HepG2 (cell line): ENCODE measurements at regions not wholly inside any gene's neighbourhood (a gene's known extent, or its start where the extent isn't known, plus 50 kb on each side); places are given as distances from the start of the nearest gene placed in this dataset.

ENCODE experiments used
- ATAC-seq: fragments of 200-7000 bp; cut with Tn5 transposase; 3 replicates; pipeline ENCODE4 v1.9.1; 2020; ENCODE audit warnings: mild to moderate bottlenecking, moderate library complexity
- BruUV-seq: library from RNA; stranded (reverse); fragments of 400-500 nt; replicated peaks from 2 replicates; lab custom pipeline; 2021; lab: Mats Ljungman, UMichigan
- CTCF ChIA-PET: fragments of 300-600 bp; formaldehyde crosslinking; extraction: SDS; loops from one replicate; lab custom pipeline; 2021; ENCODE audit warnings: low total read pairs, inconsistent platforms, low intra/inter-chr PET ratio; lab: Yijun Ruan, JAX
- POLR2A ChIA-PET: fragments of 350-600 bp; sonication (Branson Sonifier 250); formaldehyde crosslinking; loops from one replicate; lab custom pipeline; 2020; ENCODE audit warnings: antibody characterized with exemption, inconsistent platforms; lab: Yijun Ruan, JAX
- DNase-seq: peaks from one replicate; pipeline ENCODE4 v3.0.0-alpha.2; 2015; ENCODE audit warnings: low spot score
- FAIRE-seq: peaks from 3 replicates; lab custom pipeline; 2011; peaks lifted over from hg19 to GRCh38; lab: Jason Lieb, UNC
- H2AFZ ChIP-seq: one replicate; pipeline ENCODE4 v1.6.1; 2011; ENCODE audit warnings: low read length, inconsistent platforms
- H3K27ac ChIP-seq: fragments of 300-600 bp; 3 replicates; pipeline ENCODE4 v1.8.0; 2011; ENCODE audit warnings: mixed run types, mild to moderate bottlenecking, mixed read lengths, low read length, inconsistent platforms; ENCODE audit not compliant: insufficient read depth; ENCODE audit errors: extremely low read length
- H3K27me3 ChIP-seq, 2 experiments: fragments of 200-600 bp in 1 of 2; 2 replicates in 1 of 2; 3 replicates in 1 of 2; pipeline versions ENCODE4 v1.6.0 to v1.8.0; 2011; ENCODE audit warnings: low read length in 2 of 2, mild to moderate bottlenecking in 2 of 2, moderate library complexity in 2 of 2, inconsistent platforms in 1 of 2; ENCODE audit not compliant: insufficient read depth in 2 of 2, control insufficient read depth in 1 of 2
- H3K36me3 ChIP-seq, 2 experiments: fragments of 200-600 bp in 1 of 2; replicated peaks in 1 of 2; 2 replicates in 1 of 2; 3 replicates in 1 of 2; pipeline versions ENCODE4 v1.5.1 to v1.8.0; 2011; ENCODE audit warnings: low read length in 2 of 2, inconsistent platforms in 1 of 2; ENCODE audit not compliant: insufficient read depth in 2 of 2, control insufficient read depth in 1 of 2
- H3K4me1 ChIP-seq: 2 replicates; pipeline ENCODE4 v1.5.1; 2012; ENCODE audit warnings: low read length, inconsistent platforms; ENCODE audit not compliant: insufficient read depth
- H3K4me2 ChIP-seq: 2 replicates; pipeline ENCODE4 v1.6.0; 2011; ENCODE audit warnings: low read depth, low read length, inconsistent platforms
- H3K4me3 ChIP-seq, 3 experiments: fragments of 200-600 bp in 1 of 3; sonication (generic), shearing (Covaris generic) in 1 of 3; replicated peaks in 1 of 3; 2 replicates each; pipeline ENCODE4 v1.5.1; 2011 to 2016; ENCODE audit warnings: low read length in 3 of 3, inconsistent platforms in 2 of 3, low read depth in 2 of 3, mild to moderate bottlenecking in 2 of 3, control low read depth in 1 of 3, mixed read lengths in 1 of 3; ENCODE audit not compliant: insufficient read depth in 1 of 3
- H3K79me2 ChIP-seq: one replicate; pipeline ENCODE4 v1.6.1; 2011; ENCODE audit warnings: low read length, inconsistent platforms; ENCODE audit not compliant: insufficient read depth
- H3K9ac ChIP-seq: 2 replicates; pipeline ENCODE4 v1.6.0; 2011; ENCODE audit warnings: mild to moderate bottlenecking, low read depth, low read length, inconsistent platforms; ENCODE audit not compliant: insufficient read depth
- H3K9me3 ChIP-seq: 2 replicates; pipeline ENCODE4 v1.5.1; 2012; ENCODE audit warnings: mild to moderate bottlenecking, low read length
- H4K20me1 ChIP-seq: 2 replicates; pipeline ENCODE4 v1.6.0; 2011; ENCODE audit warnings: inconsistent platforms, mild to moderate bottlenecking, low read length, moderate library complexity; ENCODE audit not compliant: insufficient read depth
- IKZF4 ChIP-seq: sonication (generic); formaldehyde crosslinking; IDR thresholded peaks from 2 replicates; pipeline ENCODE4 v1.5.1; 2020; ENCODE audit warnings: borderline replicate concordance, mild to moderate bottlenecking, low read depth, missing genetic modification reagents; ENCODE audit errors: not compliant biosample characterization
- MEIS2 ChIP-seq: sonication (generic); formaldehyde crosslinking; IDR thresholded peaks from 2 replicates; pipeline ENCODE4 v1.9.0; 2021; ENCODE audit warnings: mild to moderate bottlenecking, missing genetic modification reagents
- MTF2 ChIP-seq: sonication (generic); formaldehyde crosslinking; IDR thresholded peaks from 2 replicates; pipeline ENCODE4 v1.5.0; 2020; ENCODE audit warnings: missing genetic modification reagents, borderline replicate concordance
- NFE2L2 ChIP-seq: fragments of 150-350 bp; IDR thresholded peaks from 2 replicates; pipeline ENCODE4 v1.6.1; 2014; ENCODE audit warnings: low read length
- RBAK ChIP-seq: sonication (generic); formaldehyde crosslinking; IDR thresholded peaks from 2 replicates; pipeline ENCODE4 v1.5.1; 2020; ENCODE audit warnings: mild to moderate bottlenecking, missing genetic modification reagents
- RFXANK ChIP-seq: IDR thresholded peaks from 2 replicates; pipeline ENCODE4 v1.6.1; 2016
- SAFB2 ChIP-seq: sonication (generic); formaldehyde crosslinking; IDR thresholded peaks from 2 replicates; pipeline ENCODE4 v1.5.1; 2020; ENCODE audit warnings: missing genetic modification reagents, low read depth, mild to moderate bottlenecking, borderline replicate concordance
- WGBS: methylation state at CpG from one replicate; pipeline ENCODE4 v1.1.6; 2017; ENCODE audit warnings: low lambda C conversion rate; 5-methylcytosine and 5-hydroxymethylcytosine counted together
- in situ Hi-C: cut with HindIII; loops from 2 replicates; pipeline ENCODE4 v1.10.0; 2017; ENCODE audit warnings: low pct_unique_long_range_greater_than_20kb; ENCODE audit not compliant: extremely low pct_ligation_motif_present
- intact Hi-C: fragments of 100-400 bp; cut with micrococcal nuclease; formaldehyde crosslinking; loops from one replicate; pipeline ENCODE4 v1.10.0; 2022; ENCODE audit not compliant: unreplicated experiment
- TF ChIP-seq, protein P1 (sequence below): sonication (generic); formaldehyde crosslinking; IDR thresholded peaks from 2 replicates; pipeline ENCODE4 v1.5.0; 2020; ENCODE audit warnings: mild to moderate bottlenecking, missing genetic modification reagents

DNA sequence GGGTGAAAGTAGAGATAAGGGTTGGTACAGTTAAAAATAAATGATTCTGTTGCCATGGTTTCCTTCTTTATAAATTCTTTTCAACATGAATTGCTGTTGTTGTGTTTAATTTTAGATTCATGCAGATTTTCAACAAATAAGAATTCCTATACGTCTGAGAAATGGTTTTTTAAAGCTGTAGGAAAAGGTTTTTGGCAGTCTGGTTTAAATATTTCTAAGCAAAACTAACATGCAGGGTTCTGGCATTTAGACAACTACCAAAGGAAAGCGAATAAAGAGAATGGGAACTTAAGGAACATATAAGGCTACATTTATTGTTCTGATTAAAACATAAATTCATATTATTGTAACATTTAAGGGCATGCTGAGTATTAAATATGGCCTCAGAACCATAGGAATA, 203.0 kb upstream of the MIR17HG start (continued):
- TF ChIP-seq SAFB2 (CRISPR knock-in tag), result no peak
- TF ChIP-seq, protein P1, sequence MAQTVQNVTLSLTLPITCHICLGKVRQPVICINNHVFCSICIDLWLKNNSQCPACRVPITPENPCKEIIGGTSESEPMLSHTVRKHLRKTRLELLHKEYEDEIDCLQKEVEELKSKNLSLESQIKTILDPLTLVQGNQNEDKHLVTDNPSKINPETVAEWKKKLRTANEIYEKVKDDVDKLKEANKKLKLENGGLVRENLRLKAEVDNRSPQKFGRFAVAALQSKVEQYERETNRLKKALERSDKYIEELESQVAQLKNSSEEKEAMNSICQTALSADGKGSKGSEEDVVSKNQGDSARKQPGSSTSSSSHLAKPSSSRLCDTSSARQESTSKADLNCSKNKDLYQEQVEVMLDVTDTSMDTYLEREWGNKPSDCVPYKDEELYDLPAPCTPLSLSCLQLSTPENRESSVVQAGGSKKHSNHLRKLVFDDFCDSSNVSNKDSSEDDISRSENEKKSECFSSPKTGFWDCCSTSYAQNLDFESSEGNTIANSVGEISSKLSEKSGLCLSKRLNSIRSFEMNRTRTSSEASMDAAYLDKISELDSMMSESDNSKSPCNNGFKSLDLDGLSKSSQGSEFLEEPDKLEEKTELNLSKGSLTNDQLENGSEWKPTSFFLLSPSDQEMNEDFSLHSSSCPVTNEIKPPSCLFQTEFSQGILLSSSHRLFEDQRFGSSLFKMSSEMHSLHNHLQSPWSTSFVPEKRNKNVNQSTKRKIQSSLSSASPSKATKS (CRISPR knock-in tag), result no peak
- TF ChIP-seq RBAK, result no peak
- TF ChIP-seq IKZF4, result no peak
- no peak for TF ChIP-seq RFXANK (CRISPR knock-in tag)

DNA sequence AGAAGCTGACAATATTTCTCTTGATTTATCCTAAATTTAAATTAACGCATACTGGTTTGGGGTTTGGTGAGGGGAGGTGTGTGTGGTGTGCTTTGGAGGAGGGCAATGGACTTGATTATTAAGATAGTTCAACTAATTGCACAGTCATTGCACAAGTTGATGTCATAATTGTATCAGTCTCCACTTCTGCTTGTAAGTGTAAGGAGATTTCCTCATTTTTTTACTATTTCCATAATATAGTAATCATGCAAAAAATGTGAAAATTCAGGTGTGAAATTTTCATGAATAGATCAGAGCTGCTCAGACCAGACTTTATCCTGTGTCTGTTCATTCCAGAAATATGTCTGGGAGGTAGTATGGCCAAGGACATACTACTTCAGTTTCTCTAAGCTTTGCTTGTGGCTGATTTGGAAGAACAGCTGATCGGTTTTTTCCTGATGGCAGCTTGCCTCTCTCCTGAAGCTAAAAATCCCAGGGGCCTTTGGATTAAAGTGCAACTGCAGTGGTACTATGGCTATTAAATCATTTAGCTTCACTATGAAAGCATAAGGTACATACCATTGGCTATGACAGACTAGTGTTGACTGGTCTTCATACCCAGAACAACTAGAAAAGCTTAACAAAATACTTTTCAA, 201.8 kb upstream of the MIR17HG start:
- Histone ChIP-seq H3K4me1 (no peaks in the 10 kb centered on the region), H2AFZ (no peak overlapping the region), H3K4me3 (no peak overlapping the region), H3K9me3 (no peaks in the 10 kb centered on the region), H3K9ac (no peak overlapping the region), H3K36me3 (no peaks in the 10 kb centered on the region), H3K27me3 (no peaks in the 10 kb centered on the region), H3K4me2 (no peak overlapping the region), H4K20me1 (no peaks in the 10 kb centered on the region), H3K79me2 (no peaks in the 10 kb centered on the region), H3K27ac (no peak overlapping the region)
- in situ Hi-C loops, result no loop called here
- WGBS, result 5% methylated on average over 2 of the region's 2 CpGs
- DNase-seq, result no peak
- TF ChIP-seq MEIS2 (CRISPR knock-in tag), result no peak
- TF ChIP-seq NFE2L2, result 0 out of 2 replicates have a peak, but pooled peaks have one; percentile 32
- TF ChIP-seq MTF2 (CRISPR knock-in tag), result no peak
- POLR2A ChIA-PET, result no interaction called here
- BruUV-seq, result no TSS peak
- CTCF ChIA-PET, result no interaction called here
- intact Hi-C loops, result no loop called here
- no peak for ATAC-seq
- FAIRE-seq, result no peak
